ENCODE measurements at regions not wholly inside any gene's neighbourhood (a gene's known extent, or its start where the extent isn't known, plus 50 kb on each side); places are given as distances from the start of the nearest gene placed in this dataset.

GRCh38 chr13:105112561-105112960 is 1422.9 kb downstream of the EFNB2 start:
- Histone ChIP-seq H3K36me3 (replicated peaks in 1 of 2) (no peaks in the 10 kb centered on the region), H3K27ac (no peak overlapping the region), H3K4me1 (replicated peaks in 1 of 2) (no peaks in the 10 kb centered on the region), H3K9me3 (replicated peaks in 1 of 3) (no peaks in the 10 kb centered on the region), H3K27me3 (no peaks in the 10 kb centered on the region), H3K4me3 (no peak overlapping the region)
- 80 to 95% (median 93%) methylated on average over 4 of the region's 4 CpGs for WGBS, 4 donors
- DNase-seq, result no peak
- TF ChIP-seq CTCF (IDR thresholded peaks at IDR 0.05) (no peak), POLR2A (IDR thresholded peaks at IDR 0.05) (no peak)
- intact Hi-C loops (cut with DNase I), result no loop called here

DNA sequence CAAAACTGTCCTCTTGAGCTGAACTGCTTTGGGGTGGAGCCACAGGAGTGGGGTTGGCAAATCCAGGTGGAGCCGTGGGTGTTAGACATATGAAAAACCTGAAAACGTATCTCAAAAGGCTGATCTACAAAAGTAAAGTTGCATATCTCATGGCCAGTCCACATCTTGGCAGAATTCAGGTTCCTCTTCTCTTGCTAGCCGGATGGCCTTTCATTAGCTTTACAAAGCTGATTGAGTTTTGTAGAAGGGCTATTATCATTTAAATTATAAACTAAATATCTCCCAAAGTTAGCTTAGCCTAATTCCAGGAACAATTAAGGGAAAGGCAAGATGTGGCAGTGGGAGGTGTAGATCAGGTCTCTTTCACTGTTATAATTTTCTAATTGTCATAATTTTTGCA is 1427.7 kb downstream of the EFNB2 start:
- intact Hi-C loops (cut with DNase I), result no loop called here
- Histone ChIP-seq H3K27me3 (peaks cover 6% of the 10 kb centered on the region), H3K27ac (no peak overlapping the region), H3K36me3 (replicated peaks in 1 of 2) (no peaks in the 10 kb centered on the region), H3K9me3 (replicated peaks in 1 of 3) (no peaks in the 10 kb centered on the region), H3K4me3 (no peak overlapping the region), H3K4me1 (replicated peaks in 1 of 2) (no peaks in the 10 kb centered on the region)
- no peak for DNase-seq
- TF ChIP-seq CTCF (IDR thresholded peaks at IDR 0.05), result no peak
- no peak for TF ChIP-seq POLR2A (IDR thresholded peaks at IDR 0.05)
- WGBS, 4 donors, result 75 to 95% (median 88%) methylated on average over 3 of the region's 3 CpGs

DNA sequence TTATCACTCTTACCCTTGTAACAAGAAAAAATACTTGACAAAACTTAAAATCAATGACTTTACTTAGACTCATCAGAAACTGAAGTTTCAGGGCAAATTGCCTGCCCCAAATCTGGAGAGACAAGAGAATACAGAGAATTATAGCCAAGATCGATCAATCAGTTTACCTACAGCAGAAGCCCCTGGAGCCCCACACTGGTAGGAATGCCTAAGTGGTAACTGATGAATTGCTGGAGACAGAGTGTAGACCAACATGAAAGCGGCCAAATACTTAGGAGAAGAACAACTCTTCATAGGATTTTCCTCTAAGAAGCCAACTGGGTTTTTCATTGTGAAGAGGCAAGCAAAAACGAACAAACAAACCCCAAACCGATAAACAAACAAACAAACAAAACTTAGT is 1430.0 kb downstream of the EFNB2 start:
- Histone ChIP-seq H3K4me3 (no peak overlapping the region), H3K27ac (no peak overlapping the region), H3K36me3 (replicated peaks in 1 of 2) (no peaks in the 10 kb centered on the region), H3K4me1 (replicated peaks in 1 of 2) (no peaks in the 10 kb centered on the region), H3K9me3 (replicated peaks in 1 of 3) (no peaks in the 10 kb centered on the region), H3K27me3 (peaks cover 6% of the 10 kb centered on the region)
- no peak for TF ChIP-seq CTCF (IDR thresholded peaks at IDR 0.05)
- no peak for TF ChIP-seq POLR2A (IDR thresholded peaks at IDR 0.05)
- WGBS, 4 donors, result 85 to 90% (median 88%) methylated on average over 4 of the region's 4 CpGs
- intact Hi-C loops (cut with DNase I), result no loop called here
- DNase-seq, result no peak

GRCh38 chr13:105097521-105097920 is 1437.9 kb downstream of the EFNB2 start:
- Histone ChIP-seq H3K27ac (no peak overlapping the region), H3K4me3 (no peak overlapping the region), H3K4me1 (replicated peaks in 1 of 2) (no peaks in the 10 kb centered on the region), H3K27me3 (no peaks in the 10 kb centered on the region), H3K36me3 (replicated peaks in 1 of 2) (no peaks in the 10 kb centered on the region), H3K9me3 (replicated peaks in 1 of 3) (no peaks in the 10 kb centered on the region)
- no peak for DNase-seq
- intact Hi-C loops (cut with DNase I), result no loop called here
- TF ChIP-seq CTCF (IDR thresholded peaks at IDR 0.05) (no peak), POLR2A (IDR thresholded peaks at IDR 0.05) (no peak)
